ENCODE measurements at regions not wholly inside any gene's neighbourhood (a gene's known extent, or its start where the extent isn't known, plus 50 kb on each side); places are given as distances from the start of the nearest gene placed in this dataset.

DNA sequence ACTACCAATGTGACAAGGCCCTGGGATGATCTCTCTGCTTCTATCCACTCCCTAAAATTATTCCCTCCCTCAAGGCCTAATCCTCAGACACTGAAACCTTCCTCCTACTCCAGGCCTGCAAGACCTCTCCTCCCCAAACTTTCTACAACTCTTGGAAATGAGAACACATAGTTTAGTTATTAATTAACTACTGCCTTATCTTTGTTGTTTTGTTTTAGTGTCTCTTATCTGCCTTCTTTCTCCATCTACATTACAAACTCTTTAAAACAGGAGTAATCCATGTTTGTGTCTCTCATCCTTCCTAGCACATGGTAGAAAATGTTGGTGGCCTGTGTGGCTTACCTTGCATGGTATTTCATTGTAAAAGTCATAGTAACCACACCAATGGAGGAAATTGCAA lies 139.9 kb upstream of the G2E3 start:
- TF ChIP-seq, protein P1, sequence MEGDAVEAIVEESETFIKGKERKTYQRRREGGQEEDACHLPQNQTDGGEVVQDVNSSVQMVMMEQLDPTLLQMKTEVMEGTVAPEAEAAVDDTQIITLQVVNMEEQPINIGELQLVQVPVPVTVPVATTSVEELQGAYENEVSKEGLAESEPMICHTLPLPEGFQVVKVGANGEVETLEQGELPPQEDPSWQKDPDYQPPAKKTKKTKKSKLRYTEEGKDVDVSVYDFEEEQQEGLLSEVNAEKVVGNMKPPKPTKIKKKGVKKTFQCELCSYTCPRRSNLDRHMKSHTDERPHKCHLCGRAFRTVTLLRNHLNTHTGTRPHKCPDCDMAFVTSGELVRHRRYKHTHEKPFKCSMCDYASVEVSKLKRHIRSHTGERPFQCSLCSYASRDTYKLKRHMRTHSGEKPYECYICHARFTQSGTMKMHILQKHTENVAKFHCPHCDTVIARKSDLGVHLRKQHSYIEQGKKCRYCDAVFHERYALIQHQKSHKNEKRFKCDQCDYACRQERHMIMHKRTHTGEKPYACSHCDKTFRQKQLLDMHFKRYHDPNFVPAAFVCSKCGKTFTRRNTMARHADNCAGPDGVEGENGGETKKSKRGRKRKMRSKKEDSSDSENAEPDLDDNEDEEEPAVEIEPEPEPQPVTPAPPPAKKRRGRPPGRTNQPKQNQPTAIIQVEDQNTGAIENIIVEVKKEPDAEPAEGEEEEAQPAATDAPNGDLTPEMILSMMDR (IDR thresholded peaks at IDR 0.05; ENCODE audit: low read length), result no peak
- TF ChIP-seq EZH2phosphoT487 (IDR thresholded peaks at IDR 0.05; ENCODE audit: low read length) (no peak), EZH2 (optimal IDR thresholded peaks at IDR 0.05; ENCODE audit: low read depth, low read length) (no peak)
